ENCODE measurements at regions not wholly inside any gene's neighbourhood (a gene's known extent, or its start where the extent isn't known, plus 50 kb on each side); places are given as distances from the start of the nearest gene placed in this dataset.
A peak's percentile ranks its signal among the peaks of the same experiment; 100 is the strongest.

DNA sequence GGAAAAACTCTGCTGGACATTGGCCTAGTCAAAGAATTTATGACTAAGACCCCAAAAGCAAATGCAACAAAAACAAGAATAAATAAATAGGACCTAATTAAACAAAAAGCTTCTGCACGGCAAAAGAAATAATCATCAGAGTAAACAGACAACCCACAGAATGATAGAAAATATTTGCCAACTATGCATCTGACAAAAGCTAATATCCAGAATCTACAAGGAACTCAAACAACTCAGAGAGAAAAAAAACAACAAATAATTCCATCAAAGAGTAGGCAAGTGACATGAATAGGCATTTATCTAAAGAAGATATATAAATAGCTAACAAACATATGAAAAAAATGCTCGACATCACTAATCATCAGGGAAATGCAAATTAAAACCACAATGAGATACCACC is 91.2 kb upstream of the PALMD start:
- DNase-seq (no peak), ATAC-seq (no peak)
- intact Hi-C loops (cut with micrococcal nuclease): no loop called here

DNA sequence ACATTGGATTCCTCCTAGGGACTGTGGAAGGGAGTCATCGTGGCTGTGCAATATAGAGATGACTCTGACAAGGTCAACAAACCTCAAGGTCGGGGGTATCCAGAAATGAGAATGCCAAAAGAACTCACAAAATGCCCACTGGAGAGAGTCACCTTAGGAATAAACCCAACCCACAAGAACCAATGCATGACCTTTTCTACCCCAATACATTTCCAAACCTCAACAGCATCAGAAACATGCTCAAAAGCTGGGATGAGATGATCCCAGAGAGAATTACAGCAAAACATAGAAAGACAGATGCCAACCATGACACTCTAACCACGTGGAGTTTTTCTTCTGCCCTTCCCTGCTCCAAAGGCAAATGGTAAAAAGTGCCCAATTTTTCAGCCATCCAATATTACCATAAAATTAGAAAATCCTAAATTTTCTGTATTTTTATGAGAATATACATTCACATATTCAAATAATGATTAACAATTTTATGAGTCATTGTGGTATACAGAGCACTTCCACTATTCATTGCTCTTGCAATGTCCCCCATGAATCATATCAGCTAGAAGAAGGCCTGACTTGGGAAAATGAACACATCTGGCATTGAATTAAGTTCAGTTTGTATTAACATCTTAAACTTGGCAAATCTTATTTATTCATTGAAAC is 88.2 kb upstream of the PALMD start:
- DNase-seq: no peak
- intact Hi-C loops (cut with micrococcal nuclease): no loop called here
- ATAC-seq: no peak

DNA sequence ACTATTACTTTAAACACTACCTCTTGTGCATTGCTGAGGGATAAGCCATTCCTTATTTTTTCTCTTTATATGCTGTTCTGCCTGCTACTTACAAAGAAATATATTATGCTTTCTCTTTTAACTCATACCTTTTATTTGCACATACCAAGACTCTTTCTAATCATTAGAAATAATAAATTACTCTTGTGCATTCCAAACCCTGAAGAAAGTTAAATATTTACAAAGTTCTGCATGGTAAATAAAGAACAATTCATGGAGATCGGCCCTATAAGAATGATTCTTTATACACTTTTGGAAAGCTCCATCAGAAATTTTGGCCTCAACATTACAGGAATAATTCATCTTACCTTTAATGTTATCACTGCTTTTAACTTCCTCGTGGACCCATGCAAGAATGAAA is 86.7 kb upstream of the PALMD start:
- DNase-seq (no peak), ATAC-seq (no peak)
- intact Hi-C loops (cut with micrococcal nuclease): no loop called here

DNA sequence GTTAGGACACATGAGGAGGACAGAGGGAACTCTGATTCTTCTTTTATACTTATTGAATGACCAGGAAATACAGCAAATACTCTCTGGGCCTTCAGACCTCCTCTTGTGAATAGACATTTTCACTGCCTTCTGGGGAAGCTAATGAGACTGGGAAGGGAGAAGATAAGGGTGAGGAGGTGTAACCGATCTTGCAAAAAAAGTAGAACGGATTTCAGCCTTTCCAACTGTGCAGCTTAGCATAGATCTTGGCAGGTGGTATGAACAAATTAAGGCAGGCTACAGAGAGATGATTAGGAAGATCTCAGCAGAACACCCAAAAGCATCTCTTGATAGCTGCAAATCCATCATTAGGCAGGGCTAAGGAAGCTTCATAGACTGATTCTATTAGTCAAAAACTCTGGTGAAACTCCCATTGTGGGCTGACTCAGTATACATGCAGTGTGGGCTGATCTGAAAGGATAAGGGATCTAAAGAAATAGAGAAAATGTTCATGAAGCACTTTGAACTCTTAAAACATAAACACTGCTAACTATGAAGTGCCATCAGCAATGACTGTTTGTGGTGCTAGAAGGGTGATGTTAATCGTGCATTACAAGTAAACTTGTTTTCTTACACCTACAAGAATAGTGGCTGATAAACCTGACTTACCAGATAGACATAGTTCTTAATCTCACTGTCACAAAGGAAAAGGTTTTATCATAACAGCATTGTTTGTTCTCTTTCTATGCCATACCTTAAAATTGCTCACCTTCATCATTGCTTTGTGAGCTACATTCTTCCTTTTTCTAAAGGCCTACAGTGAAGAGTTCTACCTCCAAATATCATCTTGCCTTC is 85.5 kb upstream of the PALMD start:
- DNase-seq: no peak
- intact Hi-C loops (cut with micrococcal nuclease): no loop called here
- ATAC-seq: no peak

DNA sequence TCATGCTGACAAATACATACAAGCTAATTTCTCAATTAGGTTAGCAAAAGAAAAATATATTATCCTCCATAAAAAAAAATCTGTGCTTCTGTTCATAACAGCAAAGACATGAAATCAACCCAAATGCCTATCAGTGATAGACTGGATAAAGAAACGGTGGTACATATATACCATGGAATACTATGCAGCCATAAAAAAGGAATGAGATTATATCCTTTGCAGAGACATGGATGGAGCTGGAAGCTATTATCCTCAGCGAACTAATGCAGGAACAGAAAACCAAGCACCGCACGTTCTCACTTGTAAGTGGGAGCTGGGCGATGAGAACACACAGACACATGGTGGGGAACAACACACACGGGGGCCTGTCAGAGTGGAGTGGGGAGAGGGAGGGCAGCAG is 84.0 kb upstream of the PALMD start:
- intact Hi-C loops (cut with micrococcal nuclease): no loop called here
- ATAC-seq: no peak
- DNase-seq: no peak

DNA sequence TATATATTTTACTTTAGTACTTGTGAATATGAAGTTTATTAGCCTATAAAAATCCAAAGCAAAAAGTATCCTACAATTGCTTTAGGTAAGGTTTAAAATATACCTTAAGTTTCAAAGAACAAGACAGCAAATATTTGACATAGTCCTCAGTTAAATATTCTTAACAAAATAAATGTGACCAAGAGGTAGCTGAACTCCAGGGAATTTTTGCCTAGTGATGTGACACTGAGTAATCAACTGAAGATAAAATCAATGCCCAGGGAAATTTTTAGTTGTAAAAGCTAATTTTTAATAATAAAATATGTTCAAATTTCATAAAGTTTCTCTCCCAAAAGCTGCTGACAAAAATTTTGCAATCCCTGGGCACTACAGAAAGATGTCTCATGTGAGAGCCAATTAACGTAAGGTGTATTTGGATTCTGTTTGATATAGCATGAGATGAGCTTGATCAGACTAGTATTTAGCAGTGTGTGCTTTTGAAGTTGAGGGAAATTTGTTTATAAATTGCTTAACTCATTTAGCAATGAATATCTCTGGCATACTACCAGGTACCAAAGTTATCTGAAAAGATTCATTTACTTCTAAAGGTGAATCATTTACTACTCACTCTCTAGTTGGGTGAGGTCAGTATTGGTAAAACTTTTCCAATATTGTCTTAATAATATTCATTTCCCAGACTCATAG is 80.2 kb upstream of the PALMD start:
- DNase-seq (no peak), ATAC-seq (no peak)
- intact Hi-C loops (cut with micrococcal nuclease): no loop called here

DNA sequence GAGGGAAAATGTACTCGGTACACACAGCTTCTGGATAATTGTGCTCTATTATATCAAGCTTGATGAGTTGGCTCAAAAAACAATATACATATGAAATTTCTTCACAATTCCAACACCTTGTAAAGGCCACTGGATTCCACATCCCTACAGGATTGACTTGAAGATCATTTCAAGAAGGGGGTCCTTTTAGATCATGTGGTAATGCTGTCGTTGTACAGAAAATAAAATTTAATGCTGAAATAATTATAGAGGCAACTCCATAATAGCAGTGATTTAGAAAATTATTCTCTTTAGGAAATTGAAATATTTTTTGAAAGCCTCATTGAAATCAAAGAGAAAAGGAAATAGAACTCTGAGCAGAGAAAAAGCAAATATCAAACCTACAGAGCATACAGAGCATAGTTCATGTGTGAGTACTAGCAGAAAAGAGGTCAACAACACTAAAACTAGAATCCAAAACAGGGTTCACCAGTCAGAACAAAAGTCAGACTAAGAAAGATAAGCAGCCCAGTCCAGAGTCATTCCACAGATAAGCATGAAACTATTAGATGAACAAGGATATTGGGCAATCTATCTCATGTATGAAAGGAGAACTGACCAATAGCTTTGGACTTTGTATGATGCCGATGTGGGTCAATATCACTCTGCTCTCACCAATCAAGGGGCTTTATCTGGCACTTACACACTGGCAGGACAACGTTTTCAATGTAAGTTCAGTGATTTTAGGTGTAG is 79.5 kb upstream of the PALMD start:
- no peak for ATAC-seq

DNA sequence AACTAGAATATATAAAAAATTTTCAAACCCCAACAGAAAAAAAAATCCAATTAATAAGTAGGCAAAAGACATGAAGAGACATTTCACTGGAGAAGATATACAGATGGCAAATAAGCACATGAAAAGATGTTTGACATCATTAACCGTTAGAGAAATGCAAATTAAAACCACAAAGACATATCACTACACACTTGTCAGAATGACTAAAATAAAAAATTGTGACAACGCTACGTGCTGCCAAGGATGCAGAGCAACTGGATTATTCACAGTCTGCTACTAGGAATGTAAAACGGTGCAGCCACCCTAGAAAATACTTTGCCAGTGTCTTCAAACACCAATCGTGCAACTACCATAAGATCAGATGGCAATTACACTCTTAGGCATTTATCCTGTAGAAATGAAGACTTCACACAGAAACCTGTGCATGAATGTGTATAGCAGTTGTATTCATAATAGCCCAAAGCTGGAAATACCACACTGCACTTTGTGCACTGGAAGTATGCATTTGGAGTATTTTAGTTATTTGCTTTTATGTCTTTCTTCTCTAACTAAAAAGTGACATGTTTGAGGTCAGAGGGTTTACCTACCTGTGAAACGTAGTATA is 75.3 kb upstream of the PALMD start:
- no peak for DNase-seq

More for the DNA sequence above, 79.5 kb upstream of the PALMD start:
- intact Hi-C loops (cut with micrococcal nuclease): no loop called here
- no peak for DNase-seq

DNA sequence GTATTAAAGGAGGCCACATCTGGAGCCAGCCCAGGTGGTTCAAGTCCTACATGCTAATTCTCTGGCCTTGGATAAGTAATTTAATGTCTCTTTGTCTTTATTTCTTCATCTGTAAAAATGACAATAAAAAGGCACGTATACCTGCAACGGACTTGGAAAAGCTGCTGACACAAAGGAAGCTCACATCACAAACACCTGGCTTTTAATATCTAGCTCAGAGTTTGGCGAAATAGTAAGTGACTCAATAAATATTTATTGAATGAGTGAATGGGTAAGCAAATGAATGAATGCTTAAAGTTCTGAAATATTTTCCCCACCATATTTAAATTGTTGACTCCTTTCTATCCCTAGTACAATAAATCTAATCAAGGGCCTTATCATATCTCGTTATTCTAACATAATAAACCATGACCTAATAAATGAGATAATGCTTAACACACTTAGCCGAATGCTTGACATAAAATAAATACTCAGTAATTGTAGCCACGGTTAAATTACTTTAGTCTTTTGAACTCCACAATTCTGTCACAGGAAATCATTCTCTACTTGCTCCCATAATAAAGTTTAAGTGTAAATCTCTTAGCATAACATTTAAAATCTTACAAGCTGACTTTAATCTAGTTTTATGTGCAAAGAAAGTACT is 74.7 kb upstream of the PALMD start:
- no peak for DNase-seq
- no peak for ATAC-seq
- intact Hi-C loops (cut with micrococcal nuclease): no loop called here

More for the DNA sequence above, 75.3 kb upstream of the PALMD start:
- ATAC-seq: no peak
- intact Hi-C loops (cut with micrococcal nuclease): no loop called here

DNA sequence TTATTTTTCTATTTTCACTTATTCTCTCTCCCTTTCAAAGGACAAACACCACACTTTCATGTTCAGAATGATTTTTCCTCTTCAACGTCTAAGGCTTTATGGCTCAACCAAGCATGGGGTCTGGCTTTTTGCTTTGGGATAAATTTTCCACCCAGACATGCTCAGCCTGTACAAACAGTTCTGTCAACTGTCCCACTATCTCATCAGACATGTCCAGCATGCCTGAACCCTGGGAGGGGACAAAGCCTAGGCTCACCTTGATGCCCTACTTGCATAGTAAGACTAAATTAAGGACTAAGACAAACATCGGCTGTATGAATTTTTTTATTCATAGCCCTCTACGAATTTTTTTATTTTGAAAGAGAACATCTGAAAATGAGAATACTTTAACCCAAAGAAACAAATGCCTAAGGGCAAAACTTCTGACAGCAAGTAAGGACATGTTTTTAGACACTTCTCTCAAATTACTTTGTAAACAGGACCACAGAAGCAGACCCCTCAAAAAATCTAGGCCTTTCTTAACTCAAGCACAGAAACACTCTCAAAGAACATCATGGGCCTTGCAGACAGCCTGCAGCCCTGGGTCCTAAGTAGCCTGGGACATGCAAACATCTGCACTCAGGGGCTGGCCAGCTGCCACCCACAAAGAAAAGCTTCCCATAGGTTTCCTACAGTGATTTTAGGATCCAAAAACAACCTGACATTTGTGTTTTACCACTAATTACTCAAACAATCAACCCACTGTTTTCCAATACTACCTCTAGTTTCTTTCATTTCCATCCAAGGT is 72.3 kb upstream of the PALMD start:
- peak; percentile 63 for ATAC-seq
- intact Hi-C loops (cut with micrococcal nuclease): no loop called here
- DNase-seq: no peak

DNA sequence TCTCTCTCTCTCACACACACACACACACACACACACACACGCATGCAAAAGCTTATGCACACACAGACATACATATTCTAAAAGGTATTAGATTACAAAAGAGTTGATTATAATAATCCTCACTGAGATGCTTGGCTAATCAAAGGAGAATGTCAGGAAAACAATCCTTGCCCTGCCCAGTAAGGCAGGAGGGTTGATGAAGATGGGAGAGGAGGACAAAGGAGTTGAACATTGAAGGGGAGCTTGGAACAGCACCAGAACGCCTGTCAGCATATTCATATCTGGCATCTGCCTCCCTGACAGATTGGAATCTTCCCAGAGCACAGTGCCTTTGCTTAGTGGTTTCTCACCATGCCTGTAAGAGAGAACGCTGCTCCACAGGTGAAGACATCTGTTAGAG is 68.6 kb upstream of the PALMD start:
- intact Hi-C loops (cut with micrococcal nuclease): no loop called here
- no peak for ATAC-seq
- DNase-seq: no peak

DNA sequence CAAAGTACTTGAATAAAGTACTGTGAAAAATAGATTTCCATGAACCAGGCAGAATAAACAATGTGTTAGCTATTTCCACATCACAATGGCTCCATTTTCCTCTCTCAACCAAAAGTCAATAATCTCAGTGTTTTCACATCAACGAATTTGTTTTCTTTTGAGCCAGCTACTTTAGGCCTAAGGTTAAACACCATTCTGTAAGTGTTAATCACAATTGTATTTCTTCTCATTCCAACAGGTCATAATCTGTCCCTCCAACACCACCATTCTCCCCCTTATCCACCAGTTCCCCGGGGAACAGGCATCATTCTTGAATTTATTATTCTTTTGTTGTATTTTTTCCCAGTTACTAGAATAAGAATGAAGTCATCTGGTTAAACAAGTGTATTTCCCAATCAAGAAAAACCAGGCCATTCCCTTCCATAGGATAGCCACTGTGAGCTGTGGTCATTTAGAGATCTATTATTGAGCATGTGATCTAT is 66.2 kb upstream of the PALMD start:
- intact Hi-C loops (cut with micrococcal nuclease): no loop called here
- no peak for ATAC-seq

DNA sequence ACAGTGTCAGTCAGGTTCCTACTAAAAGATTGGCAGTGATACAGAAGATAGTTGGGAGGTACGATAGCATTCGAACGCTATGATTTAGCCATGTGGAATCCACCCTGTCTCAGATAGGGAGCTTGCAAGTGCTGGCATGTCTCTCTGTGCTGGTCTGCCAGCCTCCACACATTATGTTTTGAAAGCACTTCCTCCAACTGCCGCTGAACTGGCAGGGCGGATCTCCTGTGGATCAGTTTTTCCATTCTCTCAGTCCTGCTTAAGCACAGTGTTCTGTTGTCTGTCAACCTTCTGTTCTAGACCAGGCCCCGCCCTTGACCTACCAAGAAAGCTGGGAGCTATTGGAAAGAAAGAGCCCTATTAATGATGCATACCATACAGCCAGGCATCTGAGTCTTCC is 65.5 kb upstream of the PALMD start:
- intact Hi-C loops (cut with micrococcal nuclease): no loop called here
- ATAC-seq (peak; percentile 97), DNase-seq (peak; percentile 27)

More for the DNA sequence above, 66.2 kb upstream of the PALMD start:
- no peak for DNase-seq

DNA sequence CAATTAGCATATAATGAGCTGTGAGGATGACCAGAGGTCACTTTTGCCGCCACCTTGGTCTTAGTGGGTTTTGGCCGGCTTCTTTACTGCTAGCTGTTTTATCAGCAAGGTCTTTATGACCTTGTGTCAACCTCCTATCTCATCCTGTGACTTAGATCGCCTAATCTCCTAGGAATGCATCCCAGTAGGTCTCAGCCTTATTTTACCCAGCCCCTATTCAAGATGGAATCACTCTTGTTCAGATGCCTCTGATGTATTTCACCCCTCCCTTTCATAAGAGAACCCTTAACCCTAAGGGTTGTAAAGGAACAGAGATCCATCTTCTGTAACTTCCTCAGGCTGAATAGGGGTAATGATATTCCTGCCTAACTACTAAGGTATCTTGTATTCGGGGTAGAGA is 58.9 kb upstream of the PALMD start:
- intact Hi-C loops (cut with micrococcal nuclease): no loop called here
- ATAC-seq (no peak), DNase-seq (no peak)

DNA sequence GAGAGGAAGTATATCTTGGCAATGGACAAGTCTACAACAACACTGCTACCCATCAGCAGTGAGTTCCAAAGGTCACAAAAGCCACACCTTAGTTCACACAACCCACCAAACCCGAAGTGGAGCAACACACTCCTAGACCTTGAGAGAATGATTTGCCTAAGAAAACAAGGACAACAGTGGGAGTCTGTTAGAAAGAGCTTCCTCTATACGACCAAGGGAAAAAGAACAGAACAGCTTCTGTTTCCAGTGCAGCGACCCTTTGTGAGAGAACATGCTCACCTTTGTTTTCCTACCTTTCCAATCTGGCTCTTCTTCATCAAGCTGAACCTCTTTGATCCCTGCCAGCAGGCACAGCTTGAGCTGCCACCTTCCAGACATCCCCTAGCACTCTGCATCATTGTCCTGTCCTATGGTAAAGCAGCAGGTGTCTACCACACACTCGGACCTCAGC is 56.7 kb upstream of the PALMD start:
- ATAC-seq: no peak
- DNase-seq: no peak
- intact Hi-C loops (cut with micrococcal nuclease): no loop called here

DNA sequence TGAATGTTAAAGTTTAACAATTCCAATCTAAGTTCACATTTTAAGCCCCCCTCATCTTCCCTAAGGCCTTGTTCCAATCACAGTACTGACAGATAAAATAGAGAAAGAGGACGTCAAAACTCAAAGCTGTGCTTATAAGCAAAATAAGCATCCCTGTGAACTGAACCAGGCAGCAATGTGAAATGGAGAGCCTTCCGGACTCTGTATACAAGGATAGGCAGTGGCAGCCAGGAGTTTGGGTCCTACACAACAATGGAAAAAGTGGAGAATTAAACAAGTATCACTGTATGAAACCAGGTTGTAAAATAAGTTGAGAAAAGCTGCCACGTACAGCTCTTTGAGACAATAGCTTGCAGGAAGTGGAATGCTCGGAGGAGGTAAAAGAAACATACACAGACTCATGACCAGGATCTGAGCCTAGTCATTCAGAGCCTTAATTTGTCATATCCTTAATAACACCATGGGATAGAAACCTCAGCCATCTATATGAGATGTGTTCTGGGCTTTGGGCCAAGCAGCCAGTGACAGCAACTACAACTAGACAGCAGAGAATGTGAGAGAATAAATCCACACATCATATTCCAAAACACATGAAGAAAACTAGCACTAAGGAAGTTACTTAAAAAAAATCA is 55.2 kb upstream of the PALMD start:
- DNase-seq: peak; percentile 53
- intact Hi-C loops (cut with micrococcal nuclease): no loop called here
- peak; percentile 87 for ATAC-seq

DNA sequence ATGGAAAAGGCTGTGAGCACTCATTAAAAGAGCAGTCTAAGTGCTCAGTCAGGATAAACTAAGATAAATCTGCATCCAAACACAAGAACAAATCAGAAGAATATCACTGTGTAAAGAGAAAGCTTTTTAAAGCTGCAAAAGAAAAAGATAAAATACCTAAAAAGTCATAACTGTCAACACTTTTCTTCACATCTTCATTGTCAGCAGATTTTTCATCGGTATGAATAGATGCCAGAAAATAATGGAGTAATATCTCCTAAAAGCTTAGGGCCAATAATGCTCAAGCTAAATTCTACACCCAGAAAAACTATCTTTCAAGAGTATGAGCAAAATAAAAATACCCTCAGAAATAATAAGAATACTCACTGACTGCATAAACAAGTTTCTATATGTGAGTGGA is 54.0 kb upstream of the PALMD start:
- intact Hi-C loops (cut with micrococcal nuclease): no loop called here
- ATAC-seq: no peak
- no peak for DNase-seq
